ENCODE measurements at regions not wholly inside any gene's neighbourhood (a gene's known extent, or its start where the extent isn't known, plus 50 kb on each side); places are given as distances from the start of the nearest gene placed in this dataset.
"Not testable (repeated sequence)": the region's sequence is repeated elsewhere in the genome, so short reads cannot be mapped to it uniquely, and the experiment has no call there.

GRCh38 chr15:77909182-77909940 is 168.2 kb downstream of the TBC1D2B start:
- H3K27ac ChIP-seq (ENCODE audit: low read depth, low read length), result no peak overlapping the region
- H3K9ac ChIP-seq (ENCODE audit: low read length in 5 of 5), result no peak overlapping the region
- H3K4me3 ChIP-seq (ENCODE audit: low read depth in 1 of 5, low read length in 5 of 5), result no peak overlapping the region
- H3K27me3 ChIP-seq (ENCODE audit: control insufficient read depth in 5 of 5, insufficient read depth in 4 of 5, low read length in 5 of 5), result no peaks in the 10 kb centered on the region
- peaks cover 0 to 3% (median 0%) of the 10 kb centered on the region in 5 donors for H3K4me1 ChIP-seq (ENCODE audit: control insufficient read depth in 5 of 5, insufficient read depth in 5 of 5, low read length in 5 of 5)
- H3K36me3 ChIP-seq (ENCODE audit: control insufficient read depth in 5 of 5, insufficient read depth in 5 of 5, low read length in 5 of 5), result no peaks in the 10 kb centered on the region
- H3K9me3 ChIP-seq (ENCODE audit: control insufficient read depth in 5 of 5, low read length in 5 of 5), result no peaks in the 10 kb centered on the region

- not testable (repeated sequence) for H3K27ac ChIP-seq (ENCODE audit: low read depth, low read length); H3K9me3 ChIP-seq (ENCODE audit: control insufficient read depth in 5 of 5, low read length in 5 of 5); H3K4me1 ChIP-seq (ENCODE audit: control insufficient read depth in 5 of 5, insufficient read depth in 5 of 5, low read length in 5 of 5); H3K9ac ChIP-seq (ENCODE audit: low read length in 5 of 5); H3K36me3 ChIP-seq (ENCODE audit: control insufficient read depth in 5 of 5, insufficient read depth in 5 of 5, low read length in 5 of 5); H3K4me3 ChIP-seq (ENCODE audit: low read depth in 1 of 5, low read length in 5 of 5); H3K27me3 ChIP-seq (ENCODE audit: control insufficient read depth in 5 of 5, insufficient read depth in 4 of 5, low read length in 5 of 5)
Observed at GRCh38 chr15:77908752-77909111, 168.8 kb downstream of the TBC1D2B start.

- Histone ChIP-seq H3K4me3 (ENCODE audit: low read depth in 1 of 5, low read length in 5 of 5) (no peak overlapping the region), H3K36me3 (ENCODE audit: control insufficient read depth in 5 of 5, insufficient read depth in 5 of 5, low read length in 5 of 5) (no peaks in the 10 kb centered on the region), H3K9me3 (ENCODE audit: control insufficient read depth in 5 of 5, low read length in 5 of 5) (no peaks in the 10 kb centered on the region), H3K4me1 (ENCODE audit: control insufficient read depth in 5 of 5, insufficient read depth in 5 of 5, low read length in 5 of 5) (peaks cover 0 to 3% (median 0%) of the 10 kb centered on the region in 5 donors), H3K27me3 (ENCODE audit: control insufficient read depth in 5 of 5, insufficient read depth in 4 of 5, low read length in 5 of 5) (no peaks in the 10 kb centered on the region), H3K27ac (ENCODE audit: low read depth, low read length) (no peak overlapping the region), H3K9ac (ENCODE audit: low read length in 5 of 5) (no peak overlapping the region)
Observed at GRCh38 chr15:77907824-77908751, 169.4 kb downstream of the TBC1D2B start.

GRCh38 chr15:77906062-77906990 is 171.2 kb downstream of the TBC1D2B start:
- H3K36me3 ChIP-seq (ENCODE audit: control insufficient read depth in 5 of 5, insufficient read depth in 5 of 5, low read length in 5 of 5); H3K4me3 ChIP-seq (ENCODE audit: low read depth in 1 of 5, low read length in 5 of 5); H3K27ac ChIP-seq (ENCODE audit: low read depth, low read length); H3K4me1 ChIP-seq (ENCODE audit: control insufficient read depth in 5 of 5, insufficient read depth in 5 of 5, low read length in 5 of 5); H3K27me3 ChIP-seq (ENCODE audit: control insufficient read depth in 5 of 5, insufficient read depth in 4 of 5, low read length in 5 of 5); H3K9ac ChIP-seq (ENCODE audit: low read length in 5 of 5); H3K9me3 ChIP-seq (ENCODE audit: control insufficient read depth in 5 of 5, low read length in 5 of 5): not testable (repeated sequence)

- Histone ChIP-seq H3K27ac (ENCODE audit: low read depth, low read length) (no peak overlapping the region), H3K4me1 (ENCODE audit: control insufficient read depth in 5 of 5, insufficient read depth in 5 of 5, low read length in 5 of 5) (peaks cover 0 to 3% (median 0%) of the 10 kb centered on the region in 5 donors), H3K27me3 (ENCODE audit: control insufficient read depth in 5 of 5, insufficient read depth in 4 of 5, low read length in 5 of 5) (no peaks in the 10 kb centered on the region), H3K4me3 (ENCODE audit: low read depth in 1 of 5, low read length in 5 of 5) (no peak overlapping the region), H3K36me3 (ENCODE audit: control insufficient read depth in 5 of 5, insufficient read depth in 5 of 5, low read length in 5 of 5) (no peaks in the 10 kb centered on the region), H3K9me3 (ENCODE audit: control insufficient read depth in 5 of 5, low read length in 5 of 5) (no peaks in the 10 kb centered on the region), H3K9ac (ENCODE audit: low read length in 5 of 5) (no peak overlapping the region)
Observed at GRCh38 chr15:77905301-77905920, 172.1 kb downstream of the TBC1D2B start.

GRCh38 chr15:77904901-77905300 is 172.6 kb downstream of the TBC1D2B start:
- Histone ChIP-seq H3K9ac (ENCODE audit: low read length in 5 of 5) (no peak overlapping the region), H3K27me3 (ENCODE audit: control insufficient read depth in 5 of 5, insufficient read depth in 4 of 5, low read length in 5 of 5) (no peaks in the 10 kb centered on the region), H3K36me3 (ENCODE audit: control insufficient read depth in 5 of 5, insufficient read depth in 5 of 5, low read length in 5 of 5) (no peaks in the 10 kb centered on the region), H3K4me1 (ENCODE audit: control insufficient read depth in 5 of 5, insufficient read depth in 5 of 5, low read length in 5 of 5) (peaks cover 0 to 3% (median 0%) of the 10 kb centered on the region in 5 donors), H3K9me3 (ENCODE audit: control insufficient read depth in 5 of 5, low read length in 5 of 5) (no peaks in the 10 kb centered on the region), H3K4me3 (ENCODE audit: low read depth in 1 of 5, low read length in 5 of 5) (no peak overlapping the region), H3K27ac (ENCODE audit: low read depth, low read length) (no peak overlapping the region)

- no peaks in the 10 kb centered on the region for H3K27me3 ChIP-seq (ENCODE audit: control insufficient read depth in 5 of 5, insufficient read depth in 4 of 5, low read length in 5 of 5)
- no peak overlapping the region for H3K27ac ChIP-seq (ENCODE audit: low read depth, low read length)
- no peaks in the 10 kb centered on the region for H3K9me3 ChIP-seq (ENCODE audit: control insufficient read depth in 5 of 5, low read length in 5 of 5)
- H3K9ac ChIP-seq (ENCODE audit: low read length in 5 of 5), result no peak overlapping the region
- no peak overlapping the region for H3K4me3 ChIP-seq (ENCODE audit: low read depth in 1 of 5, low read length in 5 of 5)
- no peaks in the 10 kb centered on the region for H3K36me3 ChIP-seq (ENCODE audit: control insufficient read depth in 5 of 5, insufficient read depth in 5 of 5, low read length in 5 of 5)
- peaks cover 0 to 3% (median 0%) of the 10 kb centered on the region in 5 donors for H3K4me1 ChIP-seq (ENCODE audit: control insufficient read depth in 5 of 5, insufficient read depth in 5 of 5, low read length in 5 of 5)
Observed at GRCh38 chr15:77904436-77904821, 173.1 kb downstream of the TBC1D2B start.

- not testable (repeated sequence) for H3K27me3 ChIP-seq (ENCODE audit: control insufficient read depth in 5 of 5, insufficient read depth in 4 of 5, low read length in 5 of 5); H3K4me3 ChIP-seq (ENCODE audit: low read depth in 1 of 5, low read length in 5 of 5); H3K36me3 ChIP-seq (ENCODE audit: control insufficient read depth in 5 of 5, insufficient read depth in 5 of 5, low read length in 5 of 5); H3K9me3 ChIP-seq (ENCODE audit: control insufficient read depth in 5 of 5, low read length in 5 of 5); H3K9ac ChIP-seq (ENCODE audit: low read length in 5 of 5); H3K27ac ChIP-seq (ENCODE audit: low read depth, low read length); H3K4me1 ChIP-seq (ENCODE audit: control insufficient read depth in 5 of 5, insufficient read depth in 5 of 5, low read length in 5 of 5)
Observed at GRCh38 chr15:77903761-77904435, 173.6 kb downstream of the TBC1D2B start.
